ENCODE measurements at regions not wholly inside any gene's neighbourhood (a gene's known extent, or its start where the extent isn't known, plus 50 kb on each side); places are given as distances from the start of the nearest gene placed in this dataset.

GRCh38 chr9:82091100-82091499 lies 102.5 kb downstream of the SPATA31D1 start:
- no peaks in the 10 kb centered on the region for H3K27me3 ChIP-seq
- Mint-ChIP-seq H3K4me1 (no peaks in the 10 kb centered on the region), H3K27ac (no peak overlapping the region), H3K36me3 (no peaks in the 10 kb centered on the region), H3K27me3 (ENCODE audit: insufficient read depth, low read depth) (no peaks in the 10 kb centered on the region), H3K9me3 (peaks cover 1% of the 10 kb centered on the region), H3K4me3 (no peak overlapping the region)
- H3K9ac ChIP-seq: no peak overlapping the region
- no peaks in the 10 kb centered on the region for H3F3A ChIP-seq (ENCODE audit: low read depth)
- H3K9me3 ChIP-seq (ENCODE audit: low read depth): no peaks in the 10 kb centered on the region
- TF ChIP-seq EZH2phosphoT487 (IDR thresholded peaks at IDR 0.05): no peak
- TF ChIP-seq, protein P1, sequence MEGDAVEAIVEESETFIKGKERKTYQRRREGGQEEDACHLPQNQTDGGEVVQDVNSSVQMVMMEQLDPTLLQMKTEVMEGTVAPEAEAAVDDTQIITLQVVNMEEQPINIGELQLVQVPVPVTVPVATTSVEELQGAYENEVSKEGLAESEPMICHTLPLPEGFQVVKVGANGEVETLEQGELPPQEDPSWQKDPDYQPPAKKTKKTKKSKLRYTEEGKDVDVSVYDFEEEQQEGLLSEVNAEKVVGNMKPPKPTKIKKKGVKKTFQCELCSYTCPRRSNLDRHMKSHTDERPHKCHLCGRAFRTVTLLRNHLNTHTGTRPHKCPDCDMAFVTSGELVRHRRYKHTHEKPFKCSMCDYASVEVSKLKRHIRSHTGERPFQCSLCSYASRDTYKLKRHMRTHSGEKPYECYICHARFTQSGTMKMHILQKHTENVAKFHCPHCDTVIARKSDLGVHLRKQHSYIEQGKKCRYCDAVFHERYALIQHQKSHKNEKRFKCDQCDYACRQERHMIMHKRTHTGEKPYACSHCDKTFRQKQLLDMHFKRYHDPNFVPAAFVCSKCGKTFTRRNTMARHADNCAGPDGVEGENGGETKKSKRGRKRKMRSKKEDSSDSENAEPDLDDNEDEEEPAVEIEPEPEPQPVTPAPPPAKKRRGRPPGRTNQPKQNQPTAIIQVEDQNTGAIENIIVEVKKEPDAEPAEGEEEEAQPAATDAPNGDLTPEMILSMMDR (IDR thresholded peaks at IDR 0.05): no peak
- TF ChIP-seq EZH2 (IDR thresholded peaks at IDR 0.05): no peak
- no peak overlapping the region for H3K4me2 ChIP-seq
- no peak overlapping the region for H2AFZ ChIP-seq (replicated peaks)
- no peak overlapping the region for H3K4me3 ChIP-seq
- no peaks in the 10 kb centered on the region for H4K20me1 ChIP-seq (ENCODE audit: low read depth)
- H3K79me2 ChIP-seq (ENCODE audit: low read depth): no peaks in the 10 kb centered on the region
- H3K27ac ChIP-seq: no peak overlapping the region
- H3K36me3 ChIP-seq: no peaks in the 10 kb centered on the region
- H3K4me1 ChIP-seq: no peaks in the 10 kb centered on the region
- DNase-seq (ENCODE audit: low spot score): no peak

- Mint-ChIP-seq H3K27me3 (ENCODE audit: insufficient read depth, low read depth) (no peaks in the 10 kb centered on the region), H3K9me3 (peaks cover 1% of the 10 kb centered on the region), H3K36me3 (no peaks in the 10 kb centered on the region), H3K4me3 (no peak overlapping the region), H3K27ac (no peak overlapping the region), H3K4me1 (no peaks in the 10 kb centered on the region)
- H3K36me3 ChIP-seq: no peaks in the 10 kb centered on the region
- H3K9ac ChIP-seq: no peak overlapping the region
- no peaks in the 10 kb centered on the region for H3K79me2 ChIP-seq (ENCODE audit: low read depth)
- no peak overlapping the region for H3K4me2 ChIP-seq
- no peak overlapping the region for H2AFZ ChIP-seq (replicated peaks)
- H3K9me3 ChIP-seq (ENCODE audit: low read depth): no peaks in the 10 kb centered on the region
- no peaks in the 10 kb centered on the region for H3K4me1 ChIP-seq
- no peaks in the 10 kb centered on the region for H4K20me1 ChIP-seq (ENCODE audit: low read depth)
- no peaks in the 10 kb centered on the region for H3F3A ChIP-seq (ENCODE audit: low read depth)
- no peak overlapping the region for H3K27ac ChIP-seq
- H3K4me3 ChIP-seq: no peak overlapping the region
- H3K27me3 ChIP-seq: no peaks in the 10 kb centered on the region
- no peak for DNase-seq (ENCODE audit: low spot score)
- TF ChIP-seq, protein P1 (IDR thresholded peaks at IDR 0.05): no peak
- TF ChIP-seq EZH2phosphoT487 (IDR thresholded peaks at IDR 0.05) (no peak), EZH2 (IDR thresholded peaks at IDR 0.05) (no peak)
Measured at GRCh38 chr9:82091610-82092009, 103.0 kb downstream of the SPATA31D1 start.

DNA sequence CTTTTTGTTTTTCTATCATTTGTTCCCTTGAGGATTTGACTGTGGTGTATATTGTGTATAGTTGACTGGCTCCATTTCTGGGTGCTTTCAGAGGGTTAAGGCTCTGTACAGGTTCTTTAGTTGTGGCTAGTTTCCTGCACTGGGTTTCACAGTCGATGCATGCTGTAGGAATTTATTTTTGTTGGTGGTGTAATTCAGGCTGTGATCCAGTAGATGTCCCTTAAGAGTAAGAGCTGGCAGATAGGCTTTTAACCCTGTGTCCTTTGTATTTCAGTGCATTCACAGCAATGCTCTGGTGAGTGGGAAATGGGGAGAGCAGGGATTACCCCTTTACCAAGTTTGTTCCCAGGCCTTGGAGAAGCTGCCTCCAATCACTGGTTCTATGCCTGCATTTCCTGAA lies 112.9 kb downstream of the SPATA31D1 start:
- no peak overlapping the region for H2AFZ ChIP-seq (replicated peaks)
- no peaks in the 10 kb centered on the region for H3K79me2 ChIP-seq (ENCODE audit: low read depth)
- no peak overlapping the region for H3K4me3 ChIP-seq
- H3K27me3 ChIP-seq: no peaks in the 10 kb centered on the region
- Mint-ChIP-seq H3K4me3 (no peak overlapping the region), H3K36me3 (peaks cover 4% of the 10 kb centered on the region), H3K9me3 (peaks cover 24% of the 10 kb centered on the region), H3K27ac (no peak overlapping the region), H3K27me3 (ENCODE audit: insufficient read depth, low read depth) (no peaks in the 10 kb centered on the region), H3K4me1 (no peaks in the 10 kb centered on the region)
- H3K9me3 ChIP-seq (ENCODE audit: low read depth): no peaks in the 10 kb centered on the region
- DNase-seq (ENCODE audit: low spot score): peak; percentile 11
- H4K20me1 ChIP-seq (ENCODE audit: low read depth): no peaks in the 10 kb centered on the region
- H3K4me2 ChIP-seq: no peak overlapping the region
- H3K27ac ChIP-seq: no peak overlapping the region
- H3K4me1 ChIP-seq: no peaks in the 10 kb centered on the region
- no peaks in the 10 kb centered on the region for H3K36me3 ChIP-seq
- H3K9ac ChIP-seq: no peak overlapping the region
- TF ChIP-seq EZH2phosphoT487 (IDR thresholded peaks at IDR 0.05): no peak
- TF ChIP-seq, protein P1 (IDR thresholded peaks at IDR 0.05): peak; percentile 39
- no peaks in the 10 kb centered on the region for H3F3A ChIP-seq (ENCODE audit: low read depth)
